HCT116 (cell line): ENCODE measurements at regions not wholly inside any gene's neighbourhood (a gene's known extent, or its start where the extent isn't known, plus 50 kb on each side); places are given as distances from the start of the nearest gene placed in this dataset.

ENCODE experiments used
- ATAC-seq: fragments of 200-7000 bp; cut with Tn5 transposase; 2 replicates; pipeline ENCODE4 v1.9.1; 2020; ENCODE audit warnings: mild to moderate bottlenecking, moderate library complexity
- BruUV-seq: library from RNA; stranded (reverse); fragments of 400-500 nt; replicated peaks from 2 replicates; lab custom pipeline; 2021; lab: Mats Ljungman, UMichigan
- CTCF ChIA-PET: fragments of 300-600 bp; sonication (Branson Sonifier 250); formaldehyde crosslinking; loops from one replicate; lab custom pipeline; 2021; ENCODE audit warnings: antibody characterized with exemption; lab: Charles Lee
- POLR2A ChIA-PET: fragments of 300-600, 350-600 bp; sonication (Branson Sonifier 250); formaldehyde crosslinking; loops from one replicate; lab custom pipeline; 2021; ENCODE audit warnings: antibody characterized with exemption; lab: Charles Lee
- RAD21 ChIA-PET, 2 experiments: fragments of 300-600 bp; sonication (Branson Sonifier 250); formaldehyde crosslinking; loops; one replicate each; lab custom pipeline; 2023; ENCODE audit warnings: low total read pairs in 2 of 2; ENCODE audit not compliant: uncharacterized antibody in 2 of 2, unreplicated experiment in 2 of 2, low non-redundant PET in 1 of 2; lab: Charles Lee
- DNase-seq: peaks from one replicate; pipeline ENCODE4 v3.0.0-alpha.2; 2010; ENCODE audit warnings: low read depth, low spot score
- H2AFZ ChIP-seq: fragments of 200-600 bp; shearing (Covaris generic), sonication (generic); 2 replicates; pipeline ENCODE4 v1.6.1; 2017; ENCODE audit warnings: low read depth, mixed run types, mixed read lengths, antibody characterized with exemption, low read length; ENCODE audit not compliant: poor library complexity, severe bottlenecking
- H3K27ac ChIP-seq: 2 replicates; pipeline ENCODE4 v1.5.1; 2012; ENCODE audit warnings: low read depth, low read length
- H3K27me3 ChIP-seq: fragments of 200-600 bp; sonication (generic); 2 replicates; pipeline ENCODE4 v1.6.1; 2016; ENCODE audit warnings: mixed run types, low read length, mixed read lengths; ENCODE audit not compliant: insufficient read depth
- H3K36me3 ChIP-seq, 2 experiments: fragments of 200-500 bp in 1 of 2; fragments of 200-600 bp in 1 of 2; sonication (Bioruptor generic) in 1 of 2; sonication (generic) in 1 of 2; 2 replicates each; pipeline versions ENCODE4 v1.5.1 to v1.6.1; 2014 to 2016; ENCODE audit warnings: low read length in 2 of 2, inconsistent platforms in 1 of 2, mixed read lengths in 1 of 2, mixed run types in 1 of 2; ENCODE audit not compliant: insufficient read depth in 2 of 2, control insufficient read depth in 1 of 2
- H3K4me1 ChIP-seq, 2 experiments: fragments of 200-600 bp in 1 of 2; sonication (generic) in 1 of 2; 2 replicates each; pipeline versions ENCODE4 v1.5.1 to v1.6.1; 2012 to 2017; ENCODE audit warnings: low read length in 2 of 2, inconsistent platforms in 1 of 2, mild to moderate bottlenecking in 1 of 2, mixed read lengths in 1 of 2, mixed run types in 1 of 2, moderate library complexity in 1 of 2; ENCODE audit not compliant: insufficient read depth in 2 of 2, control insufficient read depth in 1 of 2
- H3K4me2 ChIP-seq: fragments of 200-600 bp; sonication (generic); 2 replicates; pipeline ENCODE4 v1.6.1; 2017; ENCODE audit warnings: mixed run types, low read length, mixed read lengths
- H3K4me3 ChIP-seq, 2 experiments: fragments of 200-600 bp in 1 of 2; sonication (generic) in 1 of 2; replicated peaks in 1 of 2; 2 replicates each; pipeline ENCODE4 v1.5.1; 2011 to 2016; ENCODE audit warnings: low read length in 2 of 2, control low read depth in 1 of 2, low read depth in 1 of 2, mild to moderate bottlenecking in 1 of 2, mixed read lengths in 1 of 2, mixed run types in 1 of 2
- H3K79me2 ChIP-seq: fragments of 200-600 bp; sonication (generic); 2 replicates; pipeline ENCODE4 v1.6.1; 2017; ENCODE audit warnings: mild to moderate bottlenecking, mixed run types, low read length, moderate library complexity, mixed read lengths; ENCODE audit not compliant: insufficient read depth
- H3K9ac ChIP-seq: fragments of 200-600 bp; sonication (generic); 2 replicates; pipeline ENCODE4 v1.6.1; 2016; ENCODE audit warnings: low read length, mixed read lengths
- H3K9me2 ChIP-seq: fragments of 200-600 bp; sonication (generic), shearing (Covaris generic); 2 replicates; pipeline ENCODE4 v1.6.1; 2017; ENCODE audit warnings: mixed run types, mild to moderate bottlenecking, moderate library complexity; ENCODE audit not compliant: insufficient read depth
- H3K9me3 ChIP-seq, 2 experiments: fragments of 200-500 bp in 1 of 2; fragments of 200-600 bp in 1 of 2; sonication (Bioruptor generic) in 1 of 2; sonication (generic) in 1 of 2; 2 replicates each; pipeline ENCODE4 v1.6.1; 2014 to 2017; ENCODE audit warnings: low read length in 2 of 2, mixed read lengths in 2 of 2, inconsistent platforms in 1 of 2, low read depth in 1 of 2, mild to moderate bottlenecking in 1 of 2, mixed run types in 1 of 2, moderate library complexity in 1 of 2; ENCODE audit not compliant: control insufficient read depth in 1 of 2, insufficient read depth in 1 of 2
- H4K20me1 ChIP-seq: fragments of 200-600 bp; sonication (generic), shearing (Covaris generic); 2 replicates; pipeline ENCODE4 v1.6.1; 2017; ENCODE audit warnings: mixed run types, mild to moderate bottlenecking, moderate library complexity; ENCODE audit not compliant: insufficient read depth
- ATF3 ChIP-seq: IDR thresholded peaks from 2 replicates; pipeline ENCODE4 v1.6.1; 2012
- CBX3 ChIP-seq: IDR thresholded peaks from 2 replicates; pipeline ENCODE4 v1.6.1; 2012; ENCODE audit warnings: low read depth
- CEBPB ChIP-seq: IDR thresholded peaks from 2 replicates; pipeline ENCODE4 v1.6.1; 2012; ENCODE audit warnings: low read depth
- EZH2 ChIP-seq: fragments of 200-600 bp; sonication (generic); IDR thresholded peaks from 2 replicates; pipeline ENCODE4 v1.6.1; 2017; ENCODE audit warnings: antibody characterized with exemption, mixed run types
- JUND ChIP-seq: IDR thresholded peaks from 2 replicates; pipeline ENCODE4 v1.6.1; 2012
- MAX ChIP-seq: IDR thresholded peaks from 2 replicates; pipeline ENCODE4 v1.6.1; 2012
- RAD21 ChIP-seq: IDR thresholded peaks from 2 replicates; pipeline ENCODE4 v1.6.1; 2012; ENCODE audit warnings: low read depth, mild to moderate bottlenecking
- REST ChIP-seq: IDR thresholded peaks from 2 replicates; pipeline ENCODE4 v1.6.1; 2012; ENCODE audit warnings: low read depth
- SIN3A ChIP-seq: IDR thresholded peaks from 2 replicates; pipeline ENCODE4 v1.6.1; 2012; ENCODE audit warnings: low read depth
- SP1 ChIP-seq: IDR thresholded peaks from 2 replicates; pipeline ENCODE4 v1.6.1; 2012; ENCODE audit warnings: low read depth
- SRF ChIP-seq: IDR thresholded peaks from 2 replicates; pipeline ENCODE4 v1.6.1; 2012; ENCODE audit warnings: low read depth
- TCF7L2 ChIP-seq: IDR thresholded peaks from 2 replicates; pipeline ENCODE4 v1.7.0; 2011; ENCODE audit warnings: borderline replicate concordance, inconsistent platforms; ENCODE audit not compliant: insufficient read depth, insufficient read length; ENCODE audit errors: extremely low read depth
- YY1 ChIP-seq: IDR thresholded peaks from 2 replicates; pipeline ENCODE4 v1.6.1; 2011; ENCODE audit warnings: low read length, low read depth, moderate library complexity, mild to moderate bottlenecking; ENCODE audit not compliant: insufficient replicate concordance; ENCODE audit errors: extremely low read depth
- ZNF274 ChIP-seq: fragments of 200-500 bp; sonication (Bioruptor generic); IDR thresholded peaks from 2 replicates; pipeline ENCODE4 v1.6.1; 2014; ENCODE audit warnings: mild to moderate bottlenecking, low read depth, low read length, inconsistent platforms
- intact Hi-C: fragments of 100-400 bp; cut with micrococcal nuclease; formaldehyde crosslinking; loops from 2 replicates; pipeline ENCODE4 v1.10.0; 2022

GRCh38 chr14:98165976-98166375, 1106.0 kb downstream of the BCL11B start:
- RAD21 ChIA-PET: no interaction called here
- Histone ChIP-seq H3K79me2 (no peaks in the 10 kb centered on the region), H3K36me3 (no peaks in the 10 kb centered on the region), H3K27ac (no peak overlapping the region), H3K4me3 (no peak overlapping the region), H3K4me2 (no peak overlapping the region)
- POLR2A ChIA-PET: no interaction called here
- BruUV-seq: no TSS peak
- ATAC-seq: no peak
- CTCF ChIA-PET: no interaction called here
- no peak for TF ChIP-seq ATF3
- TF ChIP-seq SRF: no peak
- no peak for TF ChIP-seq TCF7L2
- TF ChIP-seq MAX: no peak
- no peak for TF ChIP-seq EZH2
- no peak for TF ChIP-seq YY1
- TF ChIP-seq ZNF274: no peak
- no peak for TF ChIP-seq JUND
- TF ChIP-seq SIN3A: no peak
- TF ChIP-seq SP1: no peak
- no peak for TF ChIP-seq REST
- TF ChIP-seq RAD21: no peak
- no peak for TF ChIP-seq CEBPB
- no peak for TF ChIP-seq CBX3
- TF ChIP-seq, all 23 proteins: peak for 0
- Histone ChIP-seq H3K9ac (no peak overlapping the region), H4K20me1 (no peaks in the 10 kb centered on the region), H3K9me2 (no peaks in the 10 kb centered on the region), H3K4me1 (no peaks in the 10 kb centered on the region), H3K27me3 (no peaks in the 10 kb centered on the region), H2AFZ (no peak overlapping the region), H3K9me3 (no peaks in the 10 kb centered on the region; a peak in 1 of 4 replicates)
- no peak for DNase-seq
- intact Hi-C loops: no loop called here
